ENCODE measurements at regions not wholly inside any gene's neighbourhood (a gene's known extent, or its start where the extent isn't known, plus 50 kb on each side); places are given as distances from the start of the nearest gene placed in this dataset.

- intact Hi-C loops (cut with DNase I; ENCODE audit: low total_unique reads) = no loop called here
- TF ChIP-seq CTCF (IDR thresholded peaks at IDR 0.05) = no peak
- peaks cover 0 to 10% (median 1%) of the 10 kb centered on the region in 4 donors for H3K4me1 ChIP-seq
- no peak overlapping the region for H3K4me3 ChIP-seq
- no peaks in the 10 kb centered on the region for H3K27me3 ChIP-seq
- no peak overlapping the region for H3K27ac ChIP-seq
- no peaks in the 10 kb centered on the region for H3K36me3 ChIP-seq
- H3K9me3 ChIP-seq = peaks cover 0 to 3% (median 0%) of the 10 kb centered on the region in 3 donors
- DNase-seq = no peak
Measured at GRCh38 chr3:30313840-30314239, 292.6 kb upstream of the TGFBR2 start.

GRCh38 chr3:30314757-30315325, 291.6 kb upstream of the TGFBR2 start:
- Histone ChIP-seq H3K4me3 (no peak overlapping the region), H3K27me3 (no peaks in the 10 kb centered on the region), H3K27ac (no peak overlapping the region), H3K9me3 (peaks cover 0 to 3% (median 0%) of the 10 kb centered on the region in 3 donors), H3K4me1 (peaks cover 0 to 8% (median 1%) of the 10 kb centered on the region in 4 donors), H3K36me3 (no peaks in the 10 kb centered on the region)
- intact Hi-C loops (cut with DNase I; ENCODE audit: low total_unique reads) = no loop called here
- no peak for DNase-seq
- no peak for TF ChIP-seq CTCF (IDR thresholded peaks at IDR 0.05)

GRCh38 chr3:30315447-30315846, 291.0 kb upstream of the TGFBR2 start:
- Histone ChIP-seq H3K4me1 (peaks cover 0 to 8% (median 1%) of the 10 kb centered on the region in 4 donors), H3K27ac (no peak overlapping the region), H3K27me3 (no peaks in the 10 kb centered on the region), H3K36me3 (no peaks in the 10 kb centered on the region), H3K9me3 (peaks cover 0 to 3% (median 0%) of the 10 kb centered on the region in 3 donors), H3K4me3 (no peak overlapping the region)
- TF ChIP-seq CTCF (IDR thresholded peaks at IDR 0.05) = no peak
- DNase-seq = no peak
- intact Hi-C loops (cut with DNase I; ENCODE audit: low total_unique reads) = no loop called here

GRCh38 chr3:30317561-30317960, 288.8 kb upstream of the TGFBR2 start:
- Histone ChIP-seq H3K9me3 (peaks cover 0 to 3% (median 0%) of the 10 kb centered on the region in 3 donors), H3K27ac (no peak overlapping the region), H3K4me1 (peaks cover 0 to 8% (median 0%) of the 10 kb centered on the region in 4 donors), H3K36me3 (no peaks in the 10 kb centered on the region), H3K27me3 (no peaks in the 10 kb centered on the region), H3K4me3 (no peak overlapping the region)
- no peak for DNase-seq
- no peak for TF ChIP-seq CTCF (IDR thresholded peaks at IDR 0.05)
- intact Hi-C loops (cut with DNase I; ENCODE audit: low total_unique reads) = no loop called here

GRCh38 chr3:30318110-30318509, 288.3 kb upstream of the TGFBR2 start:
- no peak for TF ChIP-seq CTCF (IDR thresholded peaks at IDR 0.05)
- Histone ChIP-seq H3K4me1 (peaks cover 0 to 8% (median 0%) of the 10 kb centered on the region in 4 donors), H3K27ac (no peak overlapping the region), H3K4me3 (no peak overlapping the region), H3K9me3 (peaks cover 0 to 3% (median 3%) of the 10 kb centered on the region in 3 donors), H3K36me3 (no peaks in the 10 kb centered on the region), H3K27me3 (no peaks in the 10 kb centered on the region)
- intact Hi-C loops (cut with DNase I; ENCODE audit: low total_unique reads) = no loop called here
- no peak for DNase-seq

All from tibial artery (tissue), 4 donors.